GM19455 (cell line): ENCODE measurements at regions not wholly inside any gene's neighbourhood (a gene's known extent, or its start where the extent isn't known, plus 50 kb on each side); places are given as distances from the start of the nearest gene placed in this dataset.

ENCODE experiments used
- ATAC-seq: cut with Tn5 transposase; IDR thresholded peaks from one replicate; pipeline ENCODE4 v1.9.1; 2021; ENCODE audit not compliant: unreplicated experiment

DNA sequence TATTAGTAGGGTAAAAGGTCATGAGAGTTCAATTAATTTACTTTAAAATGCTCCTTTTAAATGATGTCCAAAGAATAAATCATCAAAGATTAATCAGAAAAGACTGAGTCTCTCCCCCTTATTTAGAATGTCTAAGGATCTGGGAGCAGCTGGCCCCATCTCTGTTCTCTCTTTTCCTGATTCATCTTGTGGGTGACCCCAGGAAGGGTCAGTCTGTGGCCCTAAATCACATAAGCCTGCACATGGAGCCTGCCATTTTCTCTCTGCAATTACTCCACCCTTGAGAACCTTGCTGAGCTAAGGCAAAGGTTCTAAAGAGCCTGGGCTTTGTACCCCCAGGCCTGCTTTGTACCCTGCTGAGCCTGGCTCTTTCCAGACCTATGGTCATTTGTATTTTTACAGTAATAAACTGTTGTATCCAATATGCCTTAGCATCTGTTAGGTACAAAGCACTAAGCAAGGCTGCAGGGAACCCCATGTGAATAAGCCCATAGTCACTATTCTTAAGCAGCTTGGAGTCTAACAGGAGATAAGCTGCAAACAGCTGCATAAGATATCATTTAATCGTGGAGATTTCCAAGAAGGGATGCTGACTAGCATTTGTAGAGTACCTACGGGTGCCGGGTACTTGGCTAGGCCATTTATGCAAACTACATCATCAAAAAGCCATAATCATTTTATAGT, 431.0 kb upstream of the MARCKS start:
- no peak for ATAC-seq

DNA sequence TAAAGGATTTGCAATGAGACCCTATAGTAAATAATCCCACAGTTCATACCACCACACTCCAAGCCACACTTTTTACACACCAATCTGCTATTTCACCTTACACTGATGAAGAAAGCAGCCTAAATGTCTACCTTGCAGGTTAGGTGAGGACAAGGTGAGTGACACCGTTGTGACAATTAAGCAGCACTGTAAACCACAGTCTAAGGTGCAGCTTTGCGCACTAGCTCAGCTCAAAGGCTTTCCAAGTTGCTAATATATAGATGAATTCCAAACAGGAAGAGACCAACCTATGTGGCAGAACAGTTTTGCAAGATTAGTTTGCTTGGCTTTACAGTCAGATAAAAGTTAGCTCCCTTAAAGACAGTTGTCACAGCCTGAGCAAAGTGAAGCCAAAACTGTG, 429.5 kb upstream of the MARCKS start:
- ATAC-seq = no peak

DNA sequence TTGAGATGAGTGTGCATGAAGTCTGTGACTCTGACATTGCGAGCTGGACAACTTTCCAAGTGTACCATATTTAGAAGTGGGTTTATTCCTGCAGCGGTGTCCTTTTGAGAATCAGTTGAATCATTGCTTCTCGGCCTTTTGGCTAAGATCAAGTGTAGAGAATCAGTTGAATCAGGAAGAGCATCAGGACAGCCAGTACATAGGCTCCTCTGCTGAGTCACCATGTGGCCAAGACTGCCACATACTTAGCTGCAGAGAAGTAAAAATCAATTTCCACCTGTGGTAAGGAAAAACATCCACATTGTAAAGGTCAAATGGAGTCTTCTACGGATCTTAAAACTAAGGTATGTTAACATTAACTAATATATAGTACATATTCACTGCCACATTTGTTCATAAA, 428.4 kb upstream of the MARCKS start:
- no peak for ATAC-seq

DNA sequence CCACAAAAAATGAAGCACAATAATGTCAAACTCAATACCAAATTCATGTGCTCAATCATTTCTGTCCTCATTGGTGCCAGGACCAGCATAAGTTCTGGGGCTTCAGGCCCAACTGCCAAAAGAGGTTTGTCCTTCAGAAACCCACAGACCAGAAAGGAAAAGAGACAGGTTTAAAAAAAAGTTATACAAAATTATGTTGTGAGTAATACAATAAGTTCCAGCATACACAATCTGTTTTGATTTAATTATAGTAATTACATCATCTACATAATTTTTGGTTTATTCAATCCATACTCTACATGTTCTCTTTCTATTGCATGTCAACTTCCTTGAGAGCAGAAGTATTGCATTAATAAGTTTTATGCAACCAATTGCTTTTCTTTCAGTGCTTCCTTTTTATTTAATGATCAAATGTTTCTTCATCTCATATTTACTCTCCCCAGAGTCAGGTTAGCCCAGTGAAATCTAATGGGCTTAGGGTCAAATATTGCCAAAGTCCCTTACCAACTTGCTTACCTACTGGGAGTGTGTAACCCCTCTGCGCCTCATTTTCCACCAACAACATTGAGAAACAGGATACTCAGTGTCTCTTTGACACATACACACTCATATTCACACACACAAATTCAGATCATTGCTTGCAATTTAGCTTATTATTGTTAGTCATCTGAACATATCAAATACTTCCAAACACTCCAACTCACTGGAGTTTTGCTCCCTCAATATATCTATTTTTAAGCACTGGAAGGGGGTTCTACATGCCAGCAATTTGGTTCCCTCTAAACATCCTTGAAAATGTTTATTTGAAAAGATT, 424.4 kb upstream of the MARCKS start:
- no peak for ATAC-seq

DNA sequence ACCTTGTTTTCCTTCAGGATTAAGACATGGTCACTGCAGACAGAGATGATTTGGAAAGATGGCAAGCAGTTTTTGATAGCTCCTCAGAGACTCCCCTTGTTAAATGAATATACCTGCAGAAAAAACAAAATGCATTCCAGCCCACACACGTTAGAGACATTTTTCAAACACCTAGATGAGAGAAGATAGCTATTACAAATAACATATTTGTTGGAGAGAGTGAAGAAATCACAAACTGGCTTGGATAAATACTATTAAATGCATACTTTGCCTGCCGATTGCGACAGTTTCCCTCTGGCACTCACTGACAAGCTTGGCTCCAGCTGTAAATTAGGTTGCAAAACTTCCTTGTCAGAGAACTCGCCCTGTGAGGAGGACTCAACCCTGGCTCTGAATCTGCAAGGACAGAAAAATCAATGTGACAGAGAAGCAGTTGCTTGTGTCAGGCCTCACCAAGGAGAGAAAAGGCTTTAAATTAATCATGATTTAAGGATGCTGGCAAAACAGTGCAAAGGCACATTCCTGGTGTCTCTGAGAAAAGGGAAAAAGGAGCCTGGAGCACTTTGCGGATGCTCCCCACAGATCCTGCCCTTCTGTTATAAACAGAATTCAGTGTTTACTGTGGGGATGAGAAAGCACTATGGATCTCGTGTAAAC, 423.7 kb upstream of the MARCKS start:
- no peak for ATAC-seq

DNA sequence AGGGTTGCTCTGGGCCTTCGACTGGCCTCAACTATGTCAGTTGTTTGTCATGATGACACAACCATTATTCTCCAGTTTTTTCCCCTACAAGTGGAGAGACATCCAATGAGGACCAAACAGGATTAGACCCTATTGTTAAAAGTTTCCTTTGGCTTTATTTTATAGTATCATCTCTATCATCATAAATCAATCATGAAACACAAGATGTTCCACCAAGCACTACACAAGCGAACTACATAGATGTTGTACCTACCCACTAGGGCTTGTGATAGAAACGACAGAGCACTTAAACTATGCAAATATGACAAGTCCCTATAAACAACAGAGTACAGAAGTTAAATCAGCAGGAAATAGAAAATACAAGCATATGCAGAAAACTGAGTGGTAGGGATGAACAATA, 422.5 kb upstream of the MARCKS start:
- no peak for ATAC-seq

DNA sequence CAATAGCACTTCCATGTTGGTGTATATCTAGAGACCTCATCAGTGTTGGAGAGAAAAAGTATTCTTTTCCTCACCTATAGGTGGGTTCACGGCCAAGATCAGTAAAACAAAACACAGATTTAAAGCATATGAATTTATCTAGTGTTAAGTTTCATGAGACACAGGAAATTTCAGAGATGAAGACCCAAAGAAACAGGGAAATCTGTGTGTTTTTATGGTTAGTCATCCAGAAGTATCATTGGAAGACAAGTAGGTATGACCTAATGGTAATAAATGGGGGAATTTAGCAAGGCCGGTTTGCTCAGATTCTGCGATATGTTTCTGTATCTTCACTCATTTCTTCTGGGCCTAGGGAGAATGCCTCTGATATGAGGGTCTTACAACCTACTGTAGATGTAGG, 419.6 kb upstream of the MARCKS start:
- ATAC-seq = no peak

DNA sequence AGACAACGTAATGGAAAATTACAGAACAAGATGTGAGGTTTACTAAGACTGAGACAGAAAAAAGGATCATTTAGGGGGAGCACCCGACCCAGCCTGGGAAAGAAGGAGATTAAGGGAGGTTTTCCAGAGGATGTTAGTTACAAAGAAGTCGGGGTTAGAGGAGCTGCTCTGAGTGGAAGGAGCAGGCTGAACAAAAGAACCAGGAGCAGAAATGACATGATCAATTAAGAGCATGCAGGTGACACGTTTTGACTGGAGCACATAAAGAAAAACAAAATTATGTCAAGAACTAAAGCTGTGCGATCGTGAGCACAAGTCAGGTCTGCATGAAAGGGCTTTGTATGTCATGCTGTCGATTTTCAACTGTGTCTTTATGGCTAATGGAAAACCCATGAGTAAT, 417.3 kb upstream of the MARCKS start:
- ATAC-seq = no peak

DNA sequence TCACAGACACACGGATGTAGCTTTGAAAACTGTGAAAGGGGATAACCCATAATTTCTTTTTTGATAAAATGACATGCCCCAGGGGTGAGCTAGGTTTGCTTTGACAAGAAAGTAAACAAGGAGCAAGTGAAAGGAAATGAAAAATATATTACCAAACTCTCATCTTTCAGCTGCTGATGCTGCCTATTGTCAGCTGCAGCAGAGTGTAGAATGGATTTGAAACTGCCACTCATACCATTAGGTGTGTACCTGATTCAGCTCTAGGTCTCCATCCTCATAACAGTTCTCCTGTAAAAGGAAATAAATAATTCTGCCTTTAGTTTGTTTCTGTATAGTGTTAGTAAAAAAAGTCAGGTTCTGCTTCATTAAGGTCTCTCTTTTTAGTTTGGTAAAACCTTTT, 415.1 kb upstream of the MARCKS start:
- no peak for ATAC-seq

DNA sequence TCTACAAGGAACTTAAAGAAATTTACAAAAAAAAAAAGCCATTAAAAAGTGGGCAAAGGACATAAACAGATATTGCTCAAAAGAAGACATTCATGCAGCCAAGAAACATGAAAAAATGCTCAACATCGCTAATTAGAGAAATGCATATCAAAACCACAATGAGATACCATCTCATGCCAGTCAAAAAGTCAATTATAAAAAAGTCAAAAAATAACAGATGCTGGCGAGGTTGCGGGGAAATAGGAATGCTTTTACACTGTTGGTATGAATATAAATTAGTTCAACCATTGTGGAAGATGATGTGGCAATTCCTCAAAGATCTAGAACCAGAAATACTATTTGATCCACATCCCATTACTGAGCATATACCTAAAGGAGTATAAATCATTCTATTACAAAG, 411.9 kb upstream of the MARCKS start:
- ATAC-seq = no peak

DNA sequence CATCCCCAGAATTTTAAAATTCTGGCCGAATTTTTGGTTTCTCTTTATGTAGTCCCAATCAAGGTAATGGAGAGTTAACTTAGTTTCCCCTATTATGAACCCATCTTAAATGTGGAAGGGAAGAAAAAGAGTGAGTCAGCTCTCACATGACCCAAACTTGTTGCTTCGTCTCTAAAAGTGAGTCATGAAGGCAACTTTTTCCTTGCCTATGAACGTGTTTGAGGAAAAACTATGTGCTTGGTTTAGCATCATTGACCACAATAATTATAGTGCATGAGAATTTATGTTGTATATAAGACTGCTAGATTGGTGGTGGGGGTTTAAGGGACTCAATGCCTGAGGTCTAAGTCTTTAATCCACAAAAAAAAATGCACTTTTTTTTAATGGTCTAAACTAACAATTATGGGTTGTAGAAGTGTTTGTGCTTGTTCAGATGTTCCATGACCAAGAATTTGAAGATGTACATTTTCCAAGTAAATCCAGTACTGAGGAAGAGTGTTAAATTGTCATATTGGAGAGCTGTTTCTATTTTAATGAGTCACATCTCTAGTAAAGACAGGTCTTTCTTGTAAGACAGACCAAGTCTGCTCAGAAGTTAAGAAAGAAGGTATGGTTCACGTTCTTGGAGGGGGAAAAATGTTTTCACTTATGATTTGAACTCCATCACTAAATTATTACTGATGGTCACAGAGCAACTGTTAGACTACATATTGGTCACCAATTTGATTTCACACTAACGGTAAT, 409.9 kb upstream of the MARCKS start:
- no peak for ATAC-seq

DNA sequence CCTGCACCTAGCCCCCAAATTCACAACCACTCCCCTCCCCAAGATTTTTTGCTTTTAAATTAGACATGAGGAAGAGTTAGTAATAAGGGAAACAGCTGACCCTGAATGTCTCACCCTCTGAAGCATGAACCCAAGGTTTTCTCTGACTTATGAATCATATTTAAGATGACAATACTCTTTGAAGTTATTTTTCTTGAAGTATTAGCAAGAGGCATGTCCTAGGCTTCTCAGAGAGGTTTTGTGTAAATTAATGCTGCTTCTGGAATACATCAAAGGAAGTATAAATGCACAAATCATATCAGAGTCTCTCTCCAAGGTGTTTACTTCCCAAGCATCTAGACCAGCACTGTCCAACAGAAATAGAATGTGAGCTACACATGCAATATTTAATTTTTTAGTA, 408.1 kb upstream of the MARCKS start:
- ATAC-seq = no peak

DNA sequence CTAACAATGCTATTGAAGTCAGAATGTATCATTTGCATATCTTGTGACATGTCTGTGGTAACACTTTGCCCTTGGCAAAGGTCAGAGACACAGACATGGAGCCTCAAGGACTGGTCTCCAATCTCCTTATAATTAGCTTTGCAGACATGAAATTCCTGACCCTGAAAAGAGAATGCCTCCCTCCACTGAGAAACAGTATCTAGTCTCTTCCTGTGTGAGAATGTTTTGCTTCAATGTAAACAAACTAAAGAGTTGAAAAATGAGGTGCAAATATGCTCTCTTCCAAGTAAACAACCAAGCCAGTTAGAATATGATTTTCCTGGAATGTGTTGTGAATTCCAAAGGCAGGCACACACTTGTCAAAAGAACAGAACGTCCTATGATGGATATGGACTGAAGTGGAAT, 407.1 kb upstream of the MARCKS start:
- ATAC-seq = no peak

DNA sequence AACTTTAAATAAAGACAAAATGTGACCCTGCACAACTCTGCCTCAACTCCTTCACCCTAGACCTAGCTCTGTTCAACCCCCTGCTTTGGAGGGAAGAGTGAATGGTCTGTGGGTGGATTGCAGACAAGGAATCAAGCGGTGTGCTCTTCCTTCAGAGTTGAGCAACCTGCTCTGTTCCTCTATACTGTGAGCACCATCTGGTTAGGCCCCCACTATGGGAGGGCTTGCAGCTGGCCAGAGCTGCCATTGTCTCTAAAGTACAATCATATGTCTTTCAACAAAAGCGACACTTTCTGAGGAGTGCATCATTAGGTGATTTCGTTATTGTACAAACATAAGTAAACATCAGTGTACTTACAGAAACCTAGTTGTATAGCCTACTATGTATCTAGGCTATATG, 406.1 kb upstream of the MARCKS start:
- no peak for ATAC-seq

DNA sequence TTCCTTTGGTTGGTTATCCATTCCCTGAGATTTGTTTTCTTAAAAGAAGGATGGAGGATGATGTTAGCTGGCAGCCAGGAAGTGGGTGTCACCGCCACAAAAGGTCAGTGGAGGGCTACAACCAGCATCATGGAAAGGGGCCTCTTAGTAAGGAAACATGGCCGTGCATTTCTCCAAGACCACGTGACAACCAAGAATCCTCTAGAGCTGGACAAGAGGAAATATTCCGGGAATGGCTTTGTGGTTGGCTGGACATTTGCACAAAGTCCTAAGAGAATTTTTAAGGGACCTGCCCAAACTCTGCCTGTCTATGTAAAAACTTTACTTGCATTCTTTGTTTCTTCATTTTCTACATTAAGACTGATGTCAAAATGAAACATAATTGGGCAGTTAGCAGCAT, 399.9 kb upstream of the MARCKS start:
- no peak for ATAC-seq

DNA sequence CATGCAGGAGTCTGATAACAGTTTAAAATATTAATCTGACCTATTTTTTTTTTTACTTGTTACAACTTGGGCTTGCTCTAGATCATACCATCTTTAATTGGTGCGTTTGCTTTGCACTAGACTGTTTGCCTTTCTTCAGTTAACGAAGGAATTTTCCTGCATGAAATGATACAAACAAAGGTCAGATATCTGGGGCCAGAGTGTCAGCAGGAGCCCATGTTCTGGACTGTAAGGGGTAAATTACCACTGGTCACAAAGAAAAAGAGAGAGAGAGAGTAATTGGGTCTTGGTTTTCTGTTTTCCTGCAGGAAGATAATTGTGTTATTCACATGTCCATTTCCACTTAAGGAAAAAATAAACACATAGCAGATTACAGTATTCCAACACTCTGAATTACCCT, 399.4 kb upstream of the MARCKS start:
- ATAC-seq = no peak

DNA sequence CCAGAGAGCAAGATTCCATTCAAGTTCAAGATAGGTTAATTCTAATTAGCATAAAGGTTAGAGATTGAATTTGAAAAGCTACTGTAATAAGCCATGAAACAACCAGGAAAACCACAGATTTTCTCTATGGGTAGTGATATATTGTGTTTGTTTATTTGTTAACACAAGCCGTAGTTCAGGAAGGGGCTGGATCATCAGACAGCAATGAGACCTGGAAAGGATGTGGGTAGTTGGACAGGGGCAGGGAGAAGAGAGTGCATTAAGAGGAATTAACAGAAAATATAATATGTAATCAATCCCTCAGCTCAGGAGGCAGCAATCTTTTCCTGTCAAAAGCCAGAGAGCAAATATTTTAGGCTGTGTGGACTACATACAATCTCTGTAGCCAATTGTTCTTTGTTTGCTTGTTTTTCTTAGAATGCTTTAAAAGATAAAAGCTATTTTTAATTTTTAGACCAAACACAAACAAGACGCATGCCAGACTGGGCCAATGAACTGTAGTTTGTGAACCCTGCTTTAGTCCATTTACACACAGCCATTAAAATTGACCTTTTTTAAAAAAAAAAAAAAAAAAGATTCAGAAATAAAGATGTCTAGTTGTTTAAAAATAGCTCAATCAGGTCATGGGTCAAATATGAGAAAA, 398.7 kb upstream of the MARCKS start:
- ATAC-seq = no peak

DNA sequence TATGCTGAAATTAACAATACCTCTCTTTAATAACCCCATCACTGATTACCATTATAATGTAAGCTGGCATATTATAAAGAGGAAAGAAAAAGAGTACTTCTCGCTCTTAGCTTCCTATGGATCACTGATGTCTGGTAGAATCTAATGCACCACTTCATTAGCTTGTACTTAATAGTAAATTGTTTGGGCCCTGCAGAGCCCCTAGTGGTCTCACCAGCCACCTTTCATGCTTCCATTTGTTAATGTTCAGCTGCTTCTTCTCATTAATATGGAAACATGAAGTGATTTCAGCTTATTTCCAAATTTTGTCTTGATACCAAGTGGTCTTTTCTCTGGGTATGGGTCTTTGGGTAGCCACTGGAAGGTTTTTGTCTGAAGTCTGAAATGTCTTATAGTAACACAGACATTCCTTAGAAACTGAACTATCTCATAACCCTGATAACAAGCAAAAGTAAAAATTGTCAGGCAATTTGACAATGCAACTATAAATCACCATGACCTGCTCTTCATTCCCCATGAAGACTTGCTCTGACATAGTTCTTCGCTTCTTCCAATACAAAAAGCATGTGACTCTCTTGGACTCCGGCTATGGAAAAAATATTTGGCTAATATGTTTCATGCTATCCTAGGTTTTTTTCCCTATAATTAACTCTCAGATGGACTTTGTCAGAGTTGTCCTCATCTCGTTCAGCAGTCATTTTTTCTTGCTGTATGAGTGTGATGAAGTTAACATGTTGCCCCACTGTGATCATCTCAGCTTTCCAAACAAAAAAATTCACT, 395.8 kb upstream of the MARCKS start:
- ATAC-seq = no peak

DNA sequence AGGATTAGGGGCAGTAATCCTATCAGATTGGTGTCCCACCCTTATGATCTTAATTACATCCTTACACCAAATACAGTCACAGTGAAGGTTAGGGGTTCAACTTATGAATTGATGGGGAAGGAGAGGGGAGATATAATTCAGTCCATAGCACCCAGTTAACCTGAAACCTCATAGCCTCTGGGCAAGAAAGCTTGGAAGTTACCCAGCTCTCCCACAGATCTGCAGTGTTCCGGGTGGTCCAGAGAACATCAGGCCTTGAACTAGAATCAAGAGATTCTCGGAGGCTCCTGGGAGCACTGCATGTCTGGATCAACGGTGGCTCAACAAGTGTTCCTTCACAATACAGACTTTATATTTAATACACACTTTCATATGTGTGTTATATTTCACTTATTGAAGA, 392.6 kb upstream of the MARCKS start:
- ATAC-seq = no peak

DNA sequence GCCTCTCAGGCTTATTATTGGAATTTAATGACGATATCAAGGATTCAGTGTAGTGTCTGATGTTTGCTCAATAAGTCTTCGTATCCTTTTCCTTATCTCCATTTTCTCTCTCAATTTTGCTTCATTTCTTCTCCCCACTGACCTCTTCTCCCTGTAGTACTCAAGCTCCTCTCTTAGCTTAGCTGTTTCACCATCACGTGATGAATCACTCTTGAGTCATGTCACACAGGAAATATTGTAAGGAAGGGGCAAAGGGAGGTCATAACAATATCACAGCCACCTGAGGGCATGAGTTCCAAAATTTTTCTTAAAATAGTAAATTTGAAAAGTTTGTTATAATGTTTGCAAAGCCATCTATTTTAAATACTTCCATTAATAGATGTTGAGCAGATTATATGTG, 392.2 kb upstream of the MARCKS start:
- no peak for ATAC-seq
